Endothelial cell of umbilical vein (primary cell): ENCODE measurements at regions not wholly inside any gene's neighbourhood (a gene's known extent, or its start where the extent isn't known, plus 50 kb on each side); places are given as distances from the start of the nearest gene placed in this dataset.

Experiments
- EZH2 ChIP-seq: IDR thresholded peaks from 2 replicates; pipeline ENCODE4 v1.6.1; 2012; ENCODE audit warnings: borderline replicate concordance, low read depth, mild to moderate bottlenecking, moderate library complexity, low read length, inconsistent platforms; ENCODE audit not compliant: severe bottlenecking
- GATA2 ChIP-seq: IDR thresholded peaks from 2 replicates; pipeline ENCODE4 v1.7.0; 2011; ENCODE audit warnings: low read depth, mild to moderate bottlenecking, moderate library complexity, mixed read lengths, low read length; ENCODE audit not compliant: insufficient read length, insufficient read depth
- JUN ChIP-seq: IDR thresholded peaks from 2 replicates; pipeline ENCODE4 v1.6.1; 2011; ENCODE audit warnings: borderline replicate concordance, low read depth; ENCODE audit not compliant: insufficient read length, insufficient read depth
- MAX ChIP-seq: IDR thresholded peaks from 2 replicates; pipeline ENCODE4 v1.6.1; 2011; ENCODE audit not compliant: insufficient read depth, insufficient read length
- MYC ChIP-seq: IDR thresholded peaks from one replicate; pipeline ENCODE4 v1.6.1; 2011; ENCODE audit warnings: mild to moderate bottlenecking, low read depth, low read length
- POLR2A ChIP-seq: IDR thresholded peaks from 2 replicates; pipeline ENCODE4 v1.6.1; 2012; ENCODE audit warnings: low read depth, mild to moderate bottlenecking, control low read depth, low read length
- POLR2AphosphoS5 ChIP-seq: IDR thresholded peaks from 2 replicates; pipeline ENCODE4 v1.6.1; 2012; ENCODE audit warnings: low read depth, mild to moderate bottlenecking, control low read depth, low read length, moderate library complexity; ENCODE audit not compliant: insufficient read depth
- TF ChIP-seq, protein P1 (sequence below), 2 donors: IDR thresholded peaks; 1 replicate in 1 of 2; 2 replicates in 1 of 2; pipeline ENCODE4 v1.5.1; 2011; ENCODE audit warnings: low read length in 2 of 2, mild to moderate bottlenecking in 2 of 2, moderate library complexity in 2 of 2, control low read depth in 1 of 2, inconsistent platforms in 1 of 2, low read depth in 1 of 2; ENCODE audit not compliant: insufficient read depth in 1 of 2; ENCODE audit errors: extremely low read depth in 1 of 2

DNA sequence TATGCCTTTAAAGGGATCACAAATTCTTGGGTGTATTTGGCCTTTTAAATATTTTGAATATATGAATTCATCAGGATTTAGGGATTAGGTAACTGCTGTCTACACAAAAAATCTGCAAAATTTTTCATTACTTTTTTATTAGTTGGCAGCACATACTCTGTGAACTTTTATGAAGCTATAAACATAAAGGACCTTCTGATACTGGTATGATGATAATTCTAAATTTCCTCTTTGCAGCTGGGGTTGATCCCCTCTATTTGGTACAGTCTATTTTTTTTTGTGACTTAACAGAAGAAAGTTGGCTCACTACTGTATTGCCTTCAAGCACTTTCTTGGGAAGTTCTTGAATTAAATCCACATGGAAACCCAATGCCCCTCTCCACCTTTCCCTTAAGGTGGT, 416.1 kb downstream of the LMO4 start:
- no peak for TF ChIP-seq EZH2
- no peak for TF ChIP-seq POLR2A
- TF ChIP-seq, protein P1, sequence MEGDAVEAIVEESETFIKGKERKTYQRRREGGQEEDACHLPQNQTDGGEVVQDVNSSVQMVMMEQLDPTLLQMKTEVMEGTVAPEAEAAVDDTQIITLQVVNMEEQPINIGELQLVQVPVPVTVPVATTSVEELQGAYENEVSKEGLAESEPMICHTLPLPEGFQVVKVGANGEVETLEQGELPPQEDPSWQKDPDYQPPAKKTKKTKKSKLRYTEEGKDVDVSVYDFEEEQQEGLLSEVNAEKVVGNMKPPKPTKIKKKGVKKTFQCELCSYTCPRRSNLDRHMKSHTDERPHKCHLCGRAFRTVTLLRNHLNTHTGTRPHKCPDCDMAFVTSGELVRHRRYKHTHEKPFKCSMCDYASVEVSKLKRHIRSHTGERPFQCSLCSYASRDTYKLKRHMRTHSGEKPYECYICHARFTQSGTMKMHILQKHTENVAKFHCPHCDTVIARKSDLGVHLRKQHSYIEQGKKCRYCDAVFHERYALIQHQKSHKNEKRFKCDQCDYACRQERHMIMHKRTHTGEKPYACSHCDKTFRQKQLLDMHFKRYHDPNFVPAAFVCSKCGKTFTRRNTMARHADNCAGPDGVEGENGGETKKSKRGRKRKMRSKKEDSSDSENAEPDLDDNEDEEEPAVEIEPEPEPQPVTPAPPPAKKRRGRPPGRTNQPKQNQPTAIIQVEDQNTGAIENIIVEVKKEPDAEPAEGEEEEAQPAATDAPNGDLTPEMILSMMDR (IDR thresholded peaks at IDR 0.05; ENCODE audit: extremely low read depth in 1 of 2, insufficient read depth in 1 of 2, low read depth in 1 of 2, low read length in 2 of 2): no peak
- no peak for TF ChIP-seq MAX
- no peak for TF ChIP-seq JUN
- no peak for TF ChIP-seq POLR2AphosphoS5
- TF ChIP-seq GATA2: no peak
- TF ChIP-seq MYC: no peak
